Stimulated activated CD8-positive, alpha-beta memory T cell treated with anti-CD3 and anti-CD28 coated beads, Interleukin-7, amount 100 ng/mL, for 48 hours (primary cell): ENCODE measurements at regions not wholly inside any gene's neighbourhood (a gene's known extent, or its start where the extent isn't known, plus 50 kb on each side); places are given as distances from the start of the nearest gene placed in this dataset.
"Not testable (repeated sequence)": the region's sequence is repeated elsewhere in the genome, so short reads cannot be mapped to it uniquely, and the experiment has no call there.

Experiments used
- DNase-seq, 2 donors: peaks; one replicate each; pipeline ENCODE4 v3.0.0-alpha.2; 2020; ENCODE audit warnings: low read depth in 1 of 2; ENCODE audit errors: extremely low read depth in 1 of 2

DNA sequence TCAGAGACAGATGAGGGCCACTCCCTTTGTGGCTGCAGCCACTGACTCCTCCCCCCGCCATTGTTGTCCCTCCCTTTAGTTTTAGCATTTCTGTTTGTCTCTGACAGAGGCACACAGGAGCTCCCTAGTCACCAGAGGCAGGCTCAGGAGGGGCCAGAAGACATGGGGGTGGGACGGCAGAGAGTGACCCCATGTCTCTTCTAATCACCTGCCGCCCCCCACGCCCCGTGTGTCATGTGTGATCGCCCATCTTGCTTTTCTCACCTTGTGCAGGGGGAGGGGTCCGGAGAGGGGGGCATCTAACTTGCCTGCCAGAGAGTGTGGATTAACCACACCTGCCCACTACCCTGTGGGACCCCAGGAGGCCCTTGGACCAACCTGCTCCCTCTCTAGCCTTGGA lies 246.7 kb upstream of the TP53TG3C start:
- DNase-seq = not testable (repeated sequence)

DNA sequence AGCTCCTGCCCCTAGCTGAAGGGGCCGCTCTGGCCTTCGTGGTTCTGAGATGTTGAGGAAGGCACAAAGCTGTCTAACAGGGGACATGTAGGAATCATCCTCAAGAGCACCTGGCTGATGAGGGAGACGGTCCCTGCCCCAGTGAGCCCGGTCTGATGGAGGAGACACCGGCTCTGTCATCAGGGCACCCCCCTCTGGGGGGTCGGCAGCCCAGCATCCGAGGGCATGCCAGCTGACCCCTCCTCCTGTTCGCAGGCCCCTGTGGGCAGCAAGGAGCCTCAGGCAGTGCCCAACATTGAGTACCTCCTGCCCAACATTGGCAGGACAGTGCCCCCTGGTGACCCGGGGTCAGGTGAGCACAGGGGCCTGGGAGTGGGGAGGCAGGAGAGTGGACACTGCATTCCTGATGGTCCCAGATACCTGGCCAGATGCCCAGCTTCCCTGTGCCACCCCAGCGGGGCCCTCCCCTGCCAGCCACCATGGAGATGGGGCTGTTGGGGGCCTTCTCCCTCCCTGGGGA lies 247.9 kb upstream of the TP53TG3C start:
- DNase-seq = not testable (repeated sequence)

DNA sequence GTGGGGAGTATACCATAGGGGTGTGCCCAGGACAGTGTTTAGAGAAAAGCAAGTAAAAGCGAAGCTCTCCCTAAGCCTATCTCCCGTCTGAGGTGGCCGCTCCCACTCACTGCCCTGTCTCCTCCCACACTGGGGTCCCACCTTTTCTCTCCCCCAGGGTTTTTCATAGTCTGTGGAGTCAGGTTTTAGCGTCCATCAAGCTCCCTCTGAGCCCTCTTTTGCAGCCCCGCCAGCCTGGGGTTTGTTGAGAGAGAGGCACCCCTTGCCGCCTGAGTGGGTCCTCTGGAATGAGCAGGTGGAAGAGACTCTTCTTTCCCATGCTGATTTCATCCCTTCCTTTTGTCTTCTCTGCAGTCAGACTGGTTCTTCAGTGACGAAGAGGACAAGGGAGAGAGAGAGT lies 248.7 kb upstream of the TP53TG3C start:
- DNase-seq = not testable (repeated sequence)

DNA sequence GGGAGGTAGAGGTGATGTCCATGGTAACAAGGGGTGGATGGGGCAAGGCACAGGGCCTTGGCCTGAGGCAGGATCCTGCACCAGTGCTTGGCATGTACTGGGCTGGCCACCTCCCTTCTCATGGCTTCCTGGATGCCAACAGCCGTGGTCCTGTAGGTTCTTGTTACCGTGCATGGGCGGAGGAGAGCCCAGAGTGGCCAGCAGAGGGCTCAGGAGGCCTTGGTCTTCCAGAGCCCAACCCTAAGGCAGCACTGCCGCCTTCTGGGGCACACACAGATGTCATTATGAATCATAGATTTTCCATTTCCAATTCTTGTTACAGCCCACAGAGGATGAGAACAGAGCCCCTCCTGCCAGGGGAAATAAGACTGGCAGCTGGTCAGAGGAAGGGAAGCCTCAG lies 254.2 kb upstream of the TP53TG3C start:
- not testable (repeated sequence) for DNase-seq

DNA sequence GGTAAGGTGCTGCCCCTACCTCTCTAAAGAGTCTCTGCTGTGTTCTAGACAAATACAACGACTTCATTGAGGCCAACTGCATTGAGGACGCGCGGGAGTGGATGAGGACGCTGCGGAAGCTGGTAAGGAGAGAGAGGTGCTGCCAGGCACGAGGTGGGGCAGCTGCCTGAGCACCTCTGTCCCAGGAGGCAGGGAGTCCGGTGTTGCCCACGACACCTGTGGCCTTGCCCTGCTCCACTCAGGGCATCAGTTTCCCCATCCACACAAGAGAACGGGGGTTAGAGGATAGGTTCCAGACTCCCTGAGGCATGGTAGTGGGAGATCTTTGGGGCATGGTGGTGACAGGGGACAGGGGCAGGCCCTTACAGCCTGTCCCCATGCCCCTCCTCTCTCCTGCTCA lies 256.1 kb upstream of the TP53TG3C start:
- DNase-seq = not testable (repeated sequence)

DNA sequence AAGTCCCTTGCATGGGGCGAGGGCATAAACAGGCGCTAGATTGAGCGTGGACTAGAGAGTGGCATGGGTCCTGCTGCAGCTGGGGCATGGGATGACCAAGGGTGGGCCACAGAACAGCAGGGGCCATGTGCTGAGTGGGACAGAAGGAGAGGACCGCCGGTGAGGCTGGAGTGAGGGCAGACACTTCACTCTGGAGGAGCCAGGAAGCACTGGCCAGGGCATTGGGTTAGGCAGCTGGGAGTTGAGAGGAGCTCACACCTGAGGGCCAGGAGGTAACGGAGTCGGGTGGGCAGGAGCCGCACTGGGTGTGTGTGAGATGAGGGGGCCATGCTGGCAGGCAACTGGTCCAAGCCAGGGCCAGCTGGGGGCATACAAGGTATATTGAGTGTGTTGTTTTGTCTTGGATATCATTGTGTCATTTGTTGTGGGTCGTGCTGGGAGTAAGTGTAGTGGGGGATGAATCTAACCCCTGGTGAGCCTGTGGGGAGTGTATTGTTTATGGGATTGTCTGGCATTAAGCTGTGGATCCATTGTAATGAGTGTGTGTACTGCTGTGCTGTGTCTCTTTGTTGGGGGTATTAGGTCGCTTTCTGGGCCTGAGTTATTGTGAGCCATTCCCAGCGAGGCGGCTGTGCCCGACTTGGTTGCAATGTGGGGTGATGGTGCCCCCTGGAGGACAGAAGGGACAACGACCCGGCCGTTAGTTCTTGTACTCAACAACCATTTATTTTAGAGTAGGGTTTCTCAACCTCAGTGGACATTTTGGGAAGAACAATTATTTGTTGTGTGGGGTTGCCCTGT lies 256.5 kb upstream of the TP53TG3 start:
- DNase-seq = not testable (repeated sequence)

DNA sequence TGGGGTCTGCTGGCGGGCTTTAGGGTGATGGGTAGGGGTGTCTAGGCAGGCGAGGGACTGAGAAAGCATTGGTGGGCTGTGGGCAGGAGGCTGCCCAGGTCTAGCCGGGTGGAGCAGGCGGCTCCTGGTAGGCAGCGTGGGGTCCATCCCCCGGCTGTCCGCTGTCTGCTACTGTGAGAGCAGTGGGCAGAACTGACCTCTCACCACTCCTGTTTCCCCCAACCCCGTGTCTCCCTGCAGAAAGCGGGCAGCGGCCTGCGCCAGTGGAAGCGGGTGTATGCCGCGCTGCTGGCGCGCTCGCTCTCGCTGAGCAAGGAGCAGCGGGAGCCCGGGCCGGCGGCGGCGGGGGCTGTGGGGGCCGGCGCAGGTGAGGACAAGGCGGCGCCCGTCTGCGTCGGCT lies 249.2 kb upstream of the TP53TG3 start:
- not testable (repeated sequence) for DNase-seq

DNA sequence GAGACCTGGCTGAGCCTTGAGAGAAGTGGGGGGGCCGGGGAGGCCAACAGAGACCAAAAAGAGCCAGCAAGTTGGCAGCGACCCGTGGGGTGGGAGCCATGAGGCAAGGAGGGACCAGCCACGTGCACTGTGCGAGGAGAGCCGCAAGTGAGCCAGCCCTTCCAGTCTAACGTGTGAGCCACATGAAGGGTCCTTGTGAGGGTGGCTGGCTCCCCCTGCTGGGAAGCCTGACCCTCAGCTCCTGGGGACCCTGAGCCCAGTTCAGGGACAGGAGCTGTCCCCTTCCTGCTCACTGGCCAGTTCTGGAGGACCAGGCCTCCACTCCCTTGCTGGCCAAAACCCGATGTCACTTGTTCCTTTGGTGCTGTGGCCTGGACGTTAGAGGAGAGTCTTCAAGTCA lies 246.6 kb upstream of the TP53TG3 start:
- DNase-seq = not testable (repeated sequence)

DNA sequence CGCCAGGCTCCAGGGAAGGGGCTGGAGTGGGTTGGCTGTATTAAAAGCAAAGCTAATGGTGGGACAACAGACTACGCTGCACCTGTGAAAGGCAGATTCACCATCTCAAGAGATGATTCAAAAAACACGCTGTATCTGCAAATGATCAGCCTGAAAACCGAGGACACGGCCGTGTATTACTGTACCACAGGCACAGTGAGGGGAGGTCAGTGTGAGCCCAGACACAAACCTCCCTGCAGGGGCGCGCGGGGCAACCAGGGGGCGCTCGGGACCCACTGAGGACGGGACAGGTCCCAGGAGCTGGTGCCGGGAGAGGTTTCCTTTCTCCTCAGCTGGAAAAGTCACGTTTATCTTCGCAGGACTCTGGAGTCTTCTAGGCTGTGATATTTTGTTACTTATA lies 239.4 kb upstream of the TP53TG3 start:
- DNase-seq = not testable (repeated sequence)

DNA sequence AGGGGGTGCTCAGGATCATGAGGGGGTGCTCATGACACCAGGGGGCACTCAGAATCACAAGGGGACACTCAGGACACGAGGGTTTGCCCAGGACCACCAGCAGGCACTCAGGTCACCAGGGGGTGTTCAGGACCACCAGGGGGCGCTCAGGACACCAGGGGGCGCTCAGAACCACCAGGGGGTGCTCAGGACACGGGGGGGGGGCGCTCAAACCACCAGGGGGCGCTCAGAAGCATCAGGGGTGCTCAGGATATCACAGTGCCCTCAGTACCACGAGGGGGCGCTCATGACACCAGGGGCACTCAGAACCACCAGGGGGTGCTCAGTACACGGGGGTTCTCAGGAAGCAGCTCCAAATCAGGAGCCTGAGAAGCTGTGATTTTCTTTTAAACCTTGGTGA lies 221.8 kb upstream of the TP53TG3 start:
- DNase-seq = peak in 1 of 2 donors; percentile 50

DNA sequence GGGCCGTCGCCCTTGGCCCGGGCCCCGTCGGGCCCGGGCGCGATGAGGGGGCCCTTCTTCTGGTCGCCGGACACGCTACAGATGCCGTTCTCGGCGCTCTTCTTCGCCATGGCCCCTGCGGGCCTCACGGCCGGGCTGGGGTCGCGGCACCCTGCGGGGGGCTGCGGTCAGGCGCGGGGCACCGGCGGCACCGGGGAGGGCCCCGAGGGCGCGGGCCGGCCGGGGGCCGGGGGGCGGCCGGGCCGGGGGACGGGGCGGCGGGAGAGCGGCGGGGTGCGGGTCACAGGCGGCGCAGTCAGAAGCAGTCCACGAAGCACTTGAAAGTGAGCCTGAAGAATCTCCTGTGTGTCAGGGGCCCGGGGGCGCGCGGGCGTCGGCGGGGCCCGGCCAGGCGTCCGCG lies 209.4 kb upstream of the TP53TG3 start:
- DNase-seq = not testable (repeated sequence)

DNA sequence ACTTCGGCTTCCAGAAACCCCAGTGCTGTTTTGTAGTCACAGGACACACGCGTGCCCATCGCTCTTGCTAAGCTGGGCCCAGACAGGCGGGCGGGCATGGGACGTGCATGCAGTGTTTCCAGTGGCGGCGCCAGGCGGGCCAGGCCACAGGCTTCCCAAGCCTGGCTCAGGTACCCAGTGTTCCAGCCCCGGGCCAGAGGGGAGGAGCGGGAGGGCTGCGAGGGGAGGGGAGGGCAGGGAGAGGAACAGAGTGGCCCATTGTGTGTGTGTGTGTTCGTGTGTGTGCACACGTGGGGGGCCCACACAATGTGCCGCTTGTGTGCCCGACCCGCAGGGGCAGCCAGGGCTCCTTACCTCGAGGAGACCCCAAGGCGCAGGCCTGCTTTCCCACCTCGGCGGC lies 208.6 kb upstream of the TP53TG3 start:
- DNase-seq = not testable (repeated sequence)

DNA sequence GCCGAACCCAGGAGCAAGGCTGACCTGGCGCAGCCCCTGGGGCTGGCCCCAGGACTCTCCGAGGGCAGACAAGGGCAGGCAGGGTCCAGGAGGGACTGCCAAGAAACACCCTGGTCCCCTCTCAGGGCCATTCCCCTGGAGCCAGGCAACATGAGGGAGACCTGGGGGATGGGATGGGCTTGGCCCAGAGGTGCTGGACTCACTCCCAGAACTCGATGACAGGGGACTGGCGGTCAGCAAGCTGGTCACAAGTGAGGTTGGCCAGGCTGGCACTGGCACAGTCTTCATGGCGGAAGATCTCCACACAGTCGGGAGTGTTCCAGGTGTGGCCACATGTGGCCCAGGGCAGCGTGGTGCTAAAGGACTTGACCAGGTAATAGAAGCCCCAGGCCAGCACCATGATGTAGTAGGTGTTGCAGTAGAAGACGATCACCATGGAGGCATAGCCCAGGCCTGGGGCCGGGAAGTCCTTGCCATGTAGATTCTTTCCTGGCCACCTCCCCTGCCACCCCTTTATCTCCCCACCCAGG lies 206.4 kb upstream of the TP53TG3 start:
- not testable (repeated sequence) for DNase-seq

DNA sequence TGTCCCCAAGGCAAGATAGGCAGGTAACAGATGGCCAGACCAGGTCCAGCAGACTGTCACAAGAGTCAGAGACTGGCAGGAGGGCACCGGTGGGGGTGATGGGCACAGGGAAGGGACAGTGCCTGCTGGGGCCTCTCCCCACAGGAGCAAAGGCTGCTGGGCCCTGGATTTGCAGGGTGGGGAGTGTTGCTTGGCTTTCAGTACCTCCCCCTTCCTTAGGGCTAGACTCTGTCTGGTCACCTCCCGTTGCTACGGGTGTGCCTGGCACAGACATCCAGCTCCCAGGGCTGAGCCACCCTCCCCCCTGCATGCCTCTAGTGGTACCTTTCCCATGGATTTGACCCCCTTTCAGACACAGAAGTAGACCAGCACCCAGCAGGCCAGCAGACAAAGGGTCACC lies 205.7 kb upstream of the TP53TG3 start:
- DNase-seq = not testable (repeated sequence)

DNA sequence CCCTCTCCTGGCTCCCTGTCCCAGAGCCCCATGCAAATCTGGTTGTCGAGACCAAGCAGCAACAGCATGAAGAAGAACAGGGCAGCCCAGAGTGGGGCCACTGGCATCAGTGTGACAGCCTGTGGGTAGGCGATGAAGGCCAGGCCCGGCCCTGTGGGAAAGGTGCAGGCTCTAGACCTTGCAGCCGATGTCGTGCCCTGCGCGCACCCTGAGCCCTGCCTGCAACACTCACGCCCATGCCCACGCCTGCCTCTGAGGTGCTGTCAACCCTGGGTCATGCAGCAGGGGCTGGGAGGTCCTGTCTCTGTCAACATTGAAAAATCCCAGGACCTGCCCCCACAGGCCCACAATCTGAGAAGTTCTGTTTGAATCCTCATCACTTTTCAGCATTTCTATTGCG lies 204.0 kb upstream of the TP53TG3 start:
- DNase-seq = not testable (repeated sequence)

DNA sequence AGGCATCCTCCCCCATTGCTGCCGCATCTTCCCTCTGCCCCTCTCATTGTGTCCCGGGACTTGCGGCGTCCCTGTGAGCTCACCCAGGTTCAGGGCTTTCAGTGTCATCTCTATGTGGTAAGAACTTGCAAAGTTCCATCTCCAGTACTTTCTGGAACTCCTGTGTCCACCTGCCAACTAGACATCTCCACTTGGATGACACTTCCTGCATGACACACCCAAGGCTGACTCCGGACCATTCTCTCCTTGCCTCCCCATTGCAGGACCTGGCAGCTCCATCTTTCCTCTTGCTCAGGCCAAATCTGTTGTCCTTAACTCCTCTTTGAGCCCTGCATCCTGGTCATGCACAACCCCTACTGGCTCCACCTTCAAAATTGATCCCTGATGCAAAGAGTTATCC lies 200.8 kb upstream of the TP53TG3 start:
- DNase-seq = not testable (repeated sequence)

DNA sequence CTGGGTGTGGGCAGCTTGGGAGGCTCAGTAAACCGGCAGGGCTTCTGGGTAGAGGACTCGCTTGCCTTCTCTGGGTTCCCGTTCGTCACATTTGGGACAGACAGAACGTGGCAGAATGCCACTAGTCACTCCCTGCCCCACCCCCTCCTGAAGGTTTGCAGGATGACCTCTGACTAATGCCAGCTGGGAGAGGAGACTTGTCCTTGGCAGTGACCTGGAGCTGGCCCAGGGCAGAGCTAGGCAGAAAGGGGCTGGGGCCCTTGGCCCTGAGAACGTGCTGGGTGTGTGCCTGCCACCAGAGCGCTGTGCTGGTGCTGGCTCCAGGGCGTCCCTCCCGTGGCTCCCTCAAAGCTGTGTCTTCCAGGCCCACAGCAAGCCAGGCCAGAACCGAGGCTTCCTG lies 197.8 kb upstream of the TP53TG3 start:
- DNase-seq = not testable (repeated sequence)

DNA sequence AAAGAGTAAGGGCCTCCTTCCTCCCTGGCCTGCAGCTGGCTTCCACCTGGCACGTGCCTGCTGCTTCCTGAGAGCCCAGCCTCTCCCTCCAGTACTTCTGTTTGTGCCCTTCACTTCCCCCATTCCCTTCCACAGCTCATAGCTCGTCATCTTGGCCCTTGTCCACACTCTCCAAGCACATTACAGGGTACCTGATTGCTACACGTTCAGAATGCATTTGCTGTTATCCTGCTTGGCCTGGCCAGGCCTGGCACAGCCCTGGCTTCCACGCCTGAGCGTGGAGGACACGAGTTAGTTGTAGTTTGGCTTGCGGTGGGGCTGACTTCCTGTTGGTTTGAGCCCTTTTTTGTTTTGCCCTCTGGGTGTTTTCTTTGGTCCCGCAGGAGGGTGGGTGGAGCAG lies 197.2 kb upstream of the TP53TG3 start:
- not testable (repeated sequence) for DNase-seq

DNA sequence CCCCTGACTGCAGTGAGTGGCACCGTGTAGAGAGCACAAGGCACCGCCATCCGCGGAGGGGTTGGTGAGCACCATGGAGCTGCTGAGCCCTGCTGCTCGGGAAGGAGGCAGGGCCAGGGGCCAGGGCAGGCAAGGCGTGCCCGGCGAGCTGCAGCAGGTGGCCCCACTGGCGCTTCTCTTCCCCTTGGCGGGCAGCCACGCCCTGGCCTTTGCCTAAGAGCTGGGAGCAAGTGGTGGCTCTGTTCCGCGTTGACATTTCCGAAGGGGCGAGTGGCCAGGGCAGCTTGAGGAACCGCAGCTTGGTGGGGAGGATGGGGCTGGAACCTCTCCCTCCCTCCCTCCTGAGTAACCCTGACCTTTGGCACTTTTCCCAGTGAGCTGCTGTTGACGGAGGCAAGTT lies 194.7 kb upstream of the TP53TG3 start:
- DNase-seq = not testable (repeated sequence)

DNA sequence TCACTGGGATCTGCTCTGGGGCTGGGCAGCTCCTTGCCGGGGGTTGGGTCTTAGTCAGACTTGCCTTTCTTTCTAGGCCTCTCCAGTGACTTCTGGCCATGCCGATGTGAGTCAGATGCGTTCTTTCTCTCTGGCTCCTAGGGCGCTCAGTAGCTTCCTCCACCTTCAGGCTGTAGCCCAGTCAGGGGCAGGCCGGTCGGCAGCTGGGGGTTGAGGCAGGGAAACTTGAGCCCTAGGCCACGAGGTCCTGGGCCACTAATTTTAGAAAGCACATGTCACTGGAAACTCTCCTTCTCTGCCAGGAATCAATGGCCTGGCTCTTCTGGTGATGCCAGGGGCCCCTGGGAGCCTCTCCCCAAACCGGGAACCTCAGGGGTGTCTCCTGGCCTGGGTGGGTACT lies 192.4 kb upstream of the TP53TG3 start:
- not testable (repeated sequence) for DNase-seq

DNA sequence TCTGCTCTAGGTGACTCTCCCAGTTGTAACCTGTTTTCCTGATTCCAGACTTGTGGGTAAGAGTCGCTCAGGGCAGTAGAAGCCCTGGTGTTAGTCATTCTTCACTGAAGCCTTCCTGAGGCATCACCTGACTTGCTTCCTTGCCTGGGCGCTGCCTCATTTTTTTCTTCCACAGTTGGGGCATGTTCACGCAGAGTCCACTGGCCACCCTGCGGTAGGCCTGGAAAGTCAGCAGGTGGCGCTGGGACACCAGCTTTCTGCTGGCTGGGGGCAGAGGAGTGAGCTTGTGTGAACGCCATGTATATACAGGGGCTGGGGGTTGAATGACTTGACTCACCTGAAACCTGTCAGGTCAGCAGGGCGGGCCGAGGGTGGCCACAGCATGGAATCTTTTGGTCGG lies 189.3 kb upstream of the TP53TG3 start:
- DNase-seq = not testable (repeated sequence)

DNA sequence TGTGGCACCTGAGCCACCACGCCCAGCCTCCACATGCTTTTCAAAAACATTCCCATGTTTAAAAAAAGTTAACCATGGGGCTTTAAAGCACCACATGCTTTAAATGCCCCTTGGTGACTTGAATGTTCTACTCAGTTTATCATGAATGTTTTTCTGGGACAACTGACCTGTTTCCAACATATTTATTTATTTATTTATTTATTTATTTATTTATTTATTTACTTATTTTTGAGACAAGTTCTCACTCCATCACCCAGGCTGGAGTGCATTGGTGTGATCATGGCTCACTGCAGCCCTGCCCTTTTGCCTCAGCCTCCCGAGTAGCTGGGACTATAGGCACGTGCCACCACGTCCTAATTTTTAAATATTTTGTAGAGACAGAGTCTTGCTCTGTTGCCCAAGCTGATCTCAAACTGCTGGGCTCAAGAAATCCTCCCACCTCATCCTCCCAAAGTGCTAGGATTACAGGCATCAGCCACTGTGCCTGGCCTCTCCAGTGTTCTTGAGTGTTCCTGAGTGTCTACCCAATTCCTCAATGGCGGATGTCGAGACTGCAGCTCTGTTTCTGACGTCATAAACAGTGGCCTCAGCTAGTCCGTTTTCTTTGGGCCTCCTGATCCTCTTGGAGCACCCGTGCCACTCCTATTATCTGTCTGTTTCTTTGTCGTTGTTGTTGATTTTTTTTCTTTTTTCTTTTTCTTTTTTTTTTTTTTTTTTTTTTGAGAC lies 185.7 kb upstream of the TP53TG3 start:
- not testable (repeated sequence) for DNase-seq
